Fibroblast of mammary gland (primary cell): ENCODE measurements at regions not wholly inside any gene's neighbourhood (a gene's known extent, or its start where the extent isn't known, plus 50 kb on each side); places are given as distances from the start of the nearest gene placed in this dataset.
A peak's percentile ranks its signal among the peaks of the same experiment; 100 is the strongest.

Experiments
- DNase-seq: peaks from one replicate; pipeline ENCODE4 v3.0.0-alpha.2; 2010; ENCODE audit warnings: low read depth
- H3K4me3 ChIP-seq: 2 replicates; pipeline ENCODE4 v1.5.1; 2011; ENCODE audit warnings: low read depth, mild to moderate bottlenecking, low read length, moderate library complexity; ENCODE audit not compliant: control insufficient read depth
- TF ChIP-seq, protein P1 (sequence below): conservative IDR thresholded peaks from 2 replicates; pipeline ENCODE4 v1.5.1; 2011; ENCODE audit warnings: low read depth, low read length, inconsistent platforms; ENCODE audit not compliant: control insufficient read depth, insufficient read depth

DNA sequence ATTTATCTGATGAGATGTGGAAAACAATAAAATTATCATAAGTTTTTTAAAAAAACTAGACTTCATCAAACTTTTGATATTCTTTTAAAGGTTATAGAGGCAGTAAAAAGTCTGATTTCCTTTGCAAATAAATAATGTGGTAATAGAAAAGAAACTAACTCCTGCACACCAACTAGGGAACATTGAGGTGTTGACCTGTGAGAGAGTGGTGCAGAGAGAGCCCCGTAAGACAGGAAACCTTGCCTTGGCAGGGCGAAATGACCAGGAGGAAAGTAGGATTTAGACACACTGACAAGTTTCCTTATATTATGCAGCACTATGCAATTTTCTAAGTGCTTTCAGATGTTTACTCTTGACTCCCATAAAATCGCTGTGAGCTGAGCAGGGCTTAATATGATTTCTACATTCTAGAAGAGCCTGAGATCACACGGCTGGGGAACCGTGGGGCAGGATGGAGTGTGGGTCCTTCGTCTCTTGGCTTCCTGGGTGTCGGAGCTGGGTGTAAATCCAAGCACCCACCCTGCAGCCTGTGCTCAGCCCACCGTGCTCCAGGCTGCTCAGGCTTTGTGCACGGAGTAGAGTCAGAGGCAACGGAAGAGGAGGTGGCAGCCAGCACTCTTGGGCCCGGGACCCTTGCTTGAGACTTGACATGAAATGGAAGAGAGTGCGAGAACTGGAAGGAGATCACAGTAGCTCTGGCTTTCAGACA, 61.3 kb upstream of the FOXQ1 start:
- TF ChIP-seq, protein P1, sequence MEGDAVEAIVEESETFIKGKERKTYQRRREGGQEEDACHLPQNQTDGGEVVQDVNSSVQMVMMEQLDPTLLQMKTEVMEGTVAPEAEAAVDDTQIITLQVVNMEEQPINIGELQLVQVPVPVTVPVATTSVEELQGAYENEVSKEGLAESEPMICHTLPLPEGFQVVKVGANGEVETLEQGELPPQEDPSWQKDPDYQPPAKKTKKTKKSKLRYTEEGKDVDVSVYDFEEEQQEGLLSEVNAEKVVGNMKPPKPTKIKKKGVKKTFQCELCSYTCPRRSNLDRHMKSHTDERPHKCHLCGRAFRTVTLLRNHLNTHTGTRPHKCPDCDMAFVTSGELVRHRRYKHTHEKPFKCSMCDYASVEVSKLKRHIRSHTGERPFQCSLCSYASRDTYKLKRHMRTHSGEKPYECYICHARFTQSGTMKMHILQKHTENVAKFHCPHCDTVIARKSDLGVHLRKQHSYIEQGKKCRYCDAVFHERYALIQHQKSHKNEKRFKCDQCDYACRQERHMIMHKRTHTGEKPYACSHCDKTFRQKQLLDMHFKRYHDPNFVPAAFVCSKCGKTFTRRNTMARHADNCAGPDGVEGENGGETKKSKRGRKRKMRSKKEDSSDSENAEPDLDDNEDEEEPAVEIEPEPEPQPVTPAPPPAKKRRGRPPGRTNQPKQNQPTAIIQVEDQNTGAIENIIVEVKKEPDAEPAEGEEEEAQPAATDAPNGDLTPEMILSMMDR = no peak
- DNase-seq = no peak
- no peak overlapping the region for H3K4me3 ChIP-seq

DNA sequence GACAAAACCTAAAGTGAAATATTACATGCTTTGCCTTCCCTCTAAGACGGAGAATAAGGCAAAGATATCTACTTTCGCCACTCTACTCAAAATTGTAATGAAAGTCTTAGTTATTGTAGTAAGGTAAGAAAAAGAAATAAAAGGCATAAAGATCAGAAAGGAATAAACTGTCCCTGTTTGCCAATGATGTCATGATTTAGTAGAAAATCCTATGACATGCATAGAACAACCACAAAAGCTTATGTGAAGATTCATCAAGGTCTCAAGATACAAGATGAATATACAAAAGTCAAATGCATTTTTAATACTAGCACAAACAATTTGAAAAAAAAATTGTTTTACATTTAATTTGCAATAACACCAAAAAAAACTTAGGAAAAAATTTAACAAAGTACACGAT, 64.0 kb upstream of the FOXQ1 start:
- TF ChIP-seq, protein P1 = no peak
- H3K4me3 ChIP-seq = no peak overlapping the region
- DNase-seq = no peak

DNA sequence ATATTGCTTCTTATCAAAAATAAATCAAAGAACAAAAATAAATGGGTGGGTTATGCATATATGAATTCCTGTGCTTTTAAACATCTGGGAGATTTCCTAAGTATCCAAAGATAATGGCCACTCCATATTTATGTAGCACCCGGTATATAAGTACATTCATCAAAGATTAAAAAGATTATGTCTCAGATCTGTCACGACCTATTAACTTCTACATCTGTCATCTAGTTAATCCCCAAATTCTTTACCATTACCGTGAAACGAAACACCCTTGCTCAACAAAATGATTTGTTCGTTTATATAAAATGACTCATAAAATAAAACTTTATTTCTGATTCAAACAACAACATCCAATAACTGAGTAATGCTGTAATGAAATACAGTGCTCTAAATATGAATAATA, 64.8 kb upstream of the FOXQ1 start:
- no peak for DNase-seq
- TF ChIP-seq, protein P1 = no peak
- H3K4me3 ChIP-seq = no peak overlapping the region

DNA sequence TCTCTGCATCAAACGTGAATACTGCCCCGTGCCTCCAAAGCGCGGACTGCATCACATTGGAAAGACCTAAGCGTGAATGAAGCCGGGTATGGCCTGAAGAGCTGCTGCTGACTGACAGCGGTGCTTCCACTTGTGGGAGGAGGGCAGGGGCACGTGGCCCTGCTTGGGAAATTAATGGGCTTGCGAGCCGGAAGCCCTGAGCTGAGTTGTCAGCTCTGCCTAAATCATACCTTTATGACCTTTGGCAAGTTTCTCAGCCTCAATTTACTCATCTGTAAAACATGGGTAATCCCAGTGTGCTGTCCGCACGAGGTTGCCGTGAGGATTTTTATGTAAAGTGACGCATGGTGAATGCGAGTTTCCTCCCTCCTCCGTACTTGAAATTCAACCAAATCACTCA, 67.0 kb upstream of the FOXQ1 start:
- DNase-seq = peak; percentile 14
- no peak overlapping the region for H3K4me3 ChIP-seq
- TF ChIP-seq, protein P1 = no peak

DNA sequence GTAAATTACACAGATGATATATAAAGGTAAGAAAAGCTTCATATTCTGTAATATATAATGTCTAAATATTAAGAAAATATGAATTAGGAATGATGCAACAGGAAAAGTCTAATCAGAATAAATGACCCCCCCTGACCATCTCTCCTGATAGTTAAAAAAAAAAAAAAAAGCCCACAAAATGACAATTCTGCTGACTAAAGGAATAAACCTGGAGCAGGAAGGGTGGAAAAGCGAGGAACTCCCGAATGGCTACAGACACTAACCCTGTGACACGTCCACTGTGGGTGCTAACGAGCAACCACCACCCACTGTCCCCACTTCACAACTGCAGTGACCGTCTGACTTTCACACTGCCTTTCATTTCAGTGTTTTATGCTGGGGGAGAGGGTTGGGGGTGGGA, 67.6 kb upstream of the FOXQ1 start:
- H3K4me3 ChIP-seq = no peak overlapping the region
- TF ChIP-seq, protein P1 = no peak
- DNase-seq = no peak

DNA sequence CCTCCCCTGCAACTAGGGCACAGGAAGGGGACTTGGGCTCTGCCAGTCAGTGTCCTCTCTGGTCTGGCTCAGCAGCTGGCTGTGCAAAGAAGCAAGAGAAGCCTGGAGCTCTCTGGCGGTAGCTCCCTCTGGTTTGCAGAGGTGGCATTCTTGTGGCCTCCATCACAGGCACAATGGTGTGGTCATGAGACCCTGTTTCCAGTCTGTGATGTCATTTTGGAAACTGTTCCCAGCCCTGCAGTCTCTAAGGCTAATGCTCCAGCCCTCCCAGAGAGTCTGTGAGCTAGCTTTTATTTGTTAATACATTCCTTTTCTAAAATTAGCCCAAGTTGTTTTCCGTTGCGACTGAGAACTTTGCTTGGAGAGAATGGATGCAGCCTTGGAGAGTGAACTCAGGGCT, 69.5 kb upstream of the FOXQ1 start:
- DNase-seq = peak; percentile 12
- TF ChIP-seq, protein P1 = no peak
- H3K4me3 ChIP-seq = no peak overlapping the region

DNA sequence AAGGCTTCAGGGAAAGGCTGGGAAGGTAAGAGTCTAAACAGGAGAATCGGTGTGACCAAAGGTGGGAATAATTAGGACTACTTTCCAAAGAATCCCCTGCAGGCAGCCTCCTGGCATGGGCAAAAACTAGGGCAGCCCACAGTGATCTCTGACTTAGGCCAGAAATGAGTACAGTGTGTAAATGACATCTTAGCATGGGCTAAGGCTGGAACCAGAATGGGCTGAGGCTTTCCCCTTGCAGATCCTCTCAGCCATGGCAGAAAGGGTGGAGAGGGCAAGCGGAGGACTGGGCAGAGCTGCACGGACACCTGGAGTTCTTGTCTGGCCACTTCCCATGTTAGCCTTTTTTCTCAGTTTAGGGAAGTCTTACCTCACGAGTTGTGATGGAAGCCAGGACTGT, 69.9 kb upstream of the FOXQ1 start:
- no peak overlapping the region for H3K4me3 ChIP-seq
- TF ChIP-seq, protein P1 = no peak
- DNase-seq = no peak
